ENCODE measurements at regions not wholly inside any gene's neighbourhood (a gene's known extent, or its start where the extent isn't known, plus 50 kb on each side); places are given as distances from the start of the nearest gene placed in this dataset.

DNA sequence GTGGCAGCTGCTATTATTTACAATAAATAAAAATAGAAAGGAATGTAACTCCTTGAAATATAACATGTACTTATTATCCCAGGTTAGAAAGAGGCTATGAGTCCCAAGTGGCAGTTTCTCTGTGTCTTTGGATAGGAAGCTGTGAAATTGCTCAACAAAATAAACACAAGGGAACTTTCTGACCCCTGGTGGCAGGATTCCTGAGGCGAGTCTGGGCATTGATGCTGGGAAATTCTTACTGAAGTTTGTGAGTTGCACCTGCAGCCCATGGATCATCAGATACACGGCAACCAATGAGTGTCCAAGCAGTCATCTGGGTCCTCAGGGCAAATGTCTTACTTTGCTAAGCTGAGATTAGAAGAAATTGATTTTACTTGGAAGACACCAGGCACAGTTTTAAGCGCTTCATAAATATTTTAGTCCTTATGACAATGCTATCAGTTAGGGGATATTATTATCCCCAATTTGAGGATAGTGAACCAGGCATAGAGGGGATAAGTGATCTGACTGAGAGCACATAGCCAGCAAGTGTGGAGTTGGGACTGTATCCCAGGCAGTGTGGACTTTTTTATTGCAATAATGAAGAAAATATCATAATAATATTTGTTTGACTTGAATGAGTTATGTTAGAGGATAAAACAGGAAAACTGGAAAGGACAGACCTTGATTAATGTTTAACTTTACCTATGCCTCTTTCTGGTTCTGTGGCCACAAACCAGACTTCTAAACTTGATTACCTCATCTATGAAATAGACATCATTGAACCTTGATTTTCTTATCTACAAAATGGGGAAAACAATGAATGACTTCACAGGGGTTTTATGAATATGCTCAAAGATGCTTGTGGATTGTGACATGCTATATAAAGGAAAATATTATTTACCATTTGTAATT, 265.5 kb upstream of the ADAMTSL1 start:
- no peaks in the 10 kb centered on the region for H3K27me3 ChIP-seq (ENCODE audit: insufficient read depth, poor library complexity, severe bottlenecking)
- TF ChIP-seq, protein P1, sequence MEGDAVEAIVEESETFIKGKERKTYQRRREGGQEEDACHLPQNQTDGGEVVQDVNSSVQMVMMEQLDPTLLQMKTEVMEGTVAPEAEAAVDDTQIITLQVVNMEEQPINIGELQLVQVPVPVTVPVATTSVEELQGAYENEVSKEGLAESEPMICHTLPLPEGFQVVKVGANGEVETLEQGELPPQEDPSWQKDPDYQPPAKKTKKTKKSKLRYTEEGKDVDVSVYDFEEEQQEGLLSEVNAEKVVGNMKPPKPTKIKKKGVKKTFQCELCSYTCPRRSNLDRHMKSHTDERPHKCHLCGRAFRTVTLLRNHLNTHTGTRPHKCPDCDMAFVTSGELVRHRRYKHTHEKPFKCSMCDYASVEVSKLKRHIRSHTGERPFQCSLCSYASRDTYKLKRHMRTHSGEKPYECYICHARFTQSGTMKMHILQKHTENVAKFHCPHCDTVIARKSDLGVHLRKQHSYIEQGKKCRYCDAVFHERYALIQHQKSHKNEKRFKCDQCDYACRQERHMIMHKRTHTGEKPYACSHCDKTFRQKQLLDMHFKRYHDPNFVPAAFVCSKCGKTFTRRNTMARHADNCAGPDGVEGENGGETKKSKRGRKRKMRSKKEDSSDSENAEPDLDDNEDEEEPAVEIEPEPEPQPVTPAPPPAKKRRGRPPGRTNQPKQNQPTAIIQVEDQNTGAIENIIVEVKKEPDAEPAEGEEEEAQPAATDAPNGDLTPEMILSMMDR (IDR thresholded peaks at IDR 0.05; ENCODE audit: poor library complexity, severe bottlenecking) = peak; percentile 65
- no peaks in the 10 kb centered on the region for H3K4me1 ChIP-seq (ENCODE audit: insufficient read depth, poor library complexity, severe bottlenecking)
- no peaks in the 10 kb centered on the region for H3K36me3 ChIP-seq (ENCODE audit: low read depth)
- no peak overlapping the region for H3K4me3 ChIP-seq (ENCODE audit: severe bottlenecking)
- ATAC-seq (ENCODE audit: low read depth) (peak; percentile 69), DNase-seq (ENCODE audit: low spot score) (no peak)
- no peak overlapping the region for H3K27ac ChIP-seq (ENCODE audit: poor library complexity, severe bottlenecking)
- no peaks in the 10 kb centered on the region for H3K9me3 ChIP-seq (ENCODE audit: severe bottlenecking)

DNA sequence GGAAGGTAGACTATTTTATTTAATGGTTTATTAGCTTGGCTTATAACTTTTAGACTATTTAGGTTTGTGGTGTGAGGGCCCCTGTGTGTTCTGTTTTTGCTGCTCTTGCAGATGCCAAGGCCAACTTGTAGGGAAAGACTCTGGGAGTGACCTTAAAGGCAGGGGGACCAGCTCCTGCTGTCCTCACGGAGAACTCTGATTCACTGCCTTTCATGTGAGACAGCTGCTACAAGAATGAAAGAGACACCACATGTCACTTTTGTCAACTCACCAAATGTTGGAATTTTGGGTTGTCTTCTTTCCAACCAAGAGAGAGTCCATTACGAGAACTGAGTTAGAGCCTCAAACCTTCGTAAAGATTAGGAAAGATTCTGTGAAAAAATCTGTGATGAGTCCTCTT, 258.3 kb upstream of the ADAMTSL1 start:
- no peak for ATAC-seq (ENCODE audit: low read depth)
- no peaks in the 10 kb centered on the region for H3K27me3 ChIP-seq (ENCODE audit: insufficient read depth, poor library complexity, severe bottlenecking)

DNA sequence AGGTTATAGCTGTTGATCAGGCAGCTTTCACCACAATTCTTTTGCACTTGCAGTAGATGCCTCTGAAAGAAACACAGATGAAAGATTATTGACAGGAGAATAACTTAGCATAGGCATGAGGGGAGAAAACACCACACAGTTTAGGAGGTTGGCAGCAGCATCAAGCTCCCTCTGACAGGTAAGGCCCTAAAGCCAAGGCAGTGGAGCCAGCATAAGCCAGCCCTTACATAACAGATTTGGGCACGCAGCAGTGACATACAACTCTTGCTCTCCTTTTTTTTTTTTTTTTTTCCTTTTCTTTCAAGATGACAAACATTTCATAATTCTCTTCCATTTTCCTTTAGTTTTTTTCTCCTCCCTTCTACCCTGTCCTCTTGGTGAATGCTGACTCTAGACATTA, 257.6 kb upstream of the ADAMTSL1 start:
- TF ChIP-seq, protein P1 (IDR thresholded peaks at IDR 0.05; ENCODE audit: poor library complexity, severe bottlenecking) = no peak
- Histone ChIP-seq H3K9me3 (ENCODE audit: severe bottlenecking) (no peaks in the 10 kb centered on the region), H3K4me1 (ENCODE audit: insufficient read depth, poor library complexity, severe bottlenecking) (no peaks in the 10 kb centered on the region), H3K4me3 (ENCODE audit: severe bottlenecking) (no peak overlapping the region), H3K27me3 (ENCODE audit: insufficient read depth, poor library complexity, severe bottlenecking) (no peaks in the 10 kb centered on the region), H3K27ac (ENCODE audit: poor library complexity, severe bottlenecking) (no peak overlapping the region), H3K36me3 (ENCODE audit: low read depth) (no peaks in the 10 kb centered on the region)
- ATAC-seq (ENCODE audit: low read depth) (no peak), DNase-seq (ENCODE audit: low spot score) (no peak)

More for the DNA sequence above, 258.3 kb upstream of the ADAMTSL1 start:
- no peak for DNase-seq (ENCODE audit: low spot score)
- Histone ChIP-seq H3K4me1 (ENCODE audit: insufficient read depth, poor library complexity, severe bottlenecking) (no peaks in the 10 kb centered on the region), H3K27ac (ENCODE audit: poor library complexity, severe bottlenecking) (no peak overlapping the region), H3K9me3 (ENCODE audit: severe bottlenecking) (no peaks in the 10 kb centered on the region), H3K4me3 (ENCODE audit: severe bottlenecking) (no peak overlapping the region), H3K36me3 (ENCODE audit: low read depth) (no peaks in the 10 kb centered on the region)
- TF ChIP-seq, protein P1 (IDR thresholded peaks at IDR 0.05; ENCODE audit: poor library complexity, severe bottlenecking) = no peak

DNA sequence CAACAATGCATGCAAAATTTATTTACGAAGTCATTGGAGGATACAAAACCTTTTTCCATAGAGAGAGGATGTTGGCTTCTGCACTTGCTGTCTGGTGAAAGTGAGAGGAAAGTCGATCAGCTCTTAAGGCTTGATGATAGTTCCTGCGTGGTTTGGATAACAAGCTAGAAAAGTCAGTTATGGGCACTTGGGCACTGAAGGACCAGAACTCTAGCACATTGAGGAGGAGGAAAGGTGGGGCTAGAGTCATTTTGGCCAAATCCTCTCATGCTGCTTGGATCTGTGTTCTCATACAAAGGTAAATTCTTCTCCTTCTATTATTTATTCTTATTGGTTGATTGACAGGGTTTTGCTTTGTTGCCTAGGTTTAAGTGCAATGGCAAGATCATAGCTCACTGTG, 245.9 kb upstream of the ADAMTSL1 start:
- H3K36me3 ChIP-seq (ENCODE audit: low read depth) = no peaks in the 10 kb centered on the region
- H3K27me3 ChIP-seq (ENCODE audit: insufficient read depth, poor library complexity, severe bottlenecking) = no peaks in the 10 kb centered on the region
- H3K27ac ChIP-seq (ENCODE audit: poor library complexity, severe bottlenecking) = no peak overlapping the region
- H3K4me1 ChIP-seq (ENCODE audit: insufficient read depth, poor library complexity, severe bottlenecking) = no peaks in the 10 kb centered on the region
- no peak for ATAC-seq (ENCODE audit: low read depth)
- no peak for DNase-seq (ENCODE audit: low spot score)
- TF ChIP-seq, protein P1 (IDR thresholded peaks at IDR 0.05; ENCODE audit: poor library complexity, severe bottlenecking) = no peak
- no peak overlapping the region for H3K4me3 ChIP-seq (ENCODE audit: severe bottlenecking)
- no peaks in the 10 kb centered on the region for H3K9me3 ChIP-seq (ENCODE audit: severe bottlenecking)

Measured in RWPE2 (cell line).